Prostate gland (tissue), 2 donors: ENCODE measurements at regions not wholly inside any gene's neighbourhood (a gene's known extent, or its start where the extent isn't known, plus 50 kb on each side); places are given as distances from the start of the nearest gene placed in this dataset.

Experiments used
- POLR2A ChIP-seq: fragments of 450-650 bp; IDR thresholded peaks from one replicate; pipeline ENCODE4 v1.6.1; 2016; ENCODE audit warnings: antibody characterized with exemption, mild to moderate bottlenecking
- POLR2AphosphoS5 ChIP-seq: sonication (generic); formaldehyde crosslinking; IDR thresholded peaks from one replicate; pipeline ENCODE4 v1.6.1; 2017; ENCODE audit warnings: antibody characterized with exemption
- TF ChIP-seq, protein P1 (sequence below), 4 experiments: fragments of 200-600 bp in 2 of 4; fragments of 450-650 bp in 2 of 4; sonication (generic) in 2 of 4; IDR thresholded peaks; 1 replicate in 3 of 4; 2 replicates in 1 of 4; pipeline ENCODE4 v1.5.1; 2016 to 2019; ENCODE audit warnings: antibody characterized with exemption in 4 of 4, mild to moderate bottlenecking in 2 of 4, moderate library complexity in 2 of 4

DNA sequence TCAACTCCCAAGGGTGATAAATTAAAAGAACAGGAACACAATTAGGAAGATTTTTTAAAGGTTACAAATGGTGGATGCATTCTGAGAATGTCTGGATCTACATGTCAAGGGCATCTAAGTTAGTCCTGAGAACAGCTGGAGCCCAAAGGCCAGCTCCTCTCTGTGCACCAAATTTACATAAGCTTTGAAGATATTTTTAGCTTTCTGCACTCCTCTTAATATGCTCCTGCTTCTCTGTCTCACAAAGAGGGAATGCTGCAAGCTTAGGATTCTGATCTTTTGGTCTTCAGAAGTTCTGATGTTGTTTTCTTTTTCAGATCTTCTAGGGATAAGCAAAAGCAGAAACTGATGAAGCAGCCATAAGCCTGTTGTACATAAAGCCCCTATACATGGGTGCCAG lies 309.8 kb upstream of the NCAM1 start:
- TF ChIP-seq POLR2A, result no peak
- TF ChIP-seq, protein P1, sequence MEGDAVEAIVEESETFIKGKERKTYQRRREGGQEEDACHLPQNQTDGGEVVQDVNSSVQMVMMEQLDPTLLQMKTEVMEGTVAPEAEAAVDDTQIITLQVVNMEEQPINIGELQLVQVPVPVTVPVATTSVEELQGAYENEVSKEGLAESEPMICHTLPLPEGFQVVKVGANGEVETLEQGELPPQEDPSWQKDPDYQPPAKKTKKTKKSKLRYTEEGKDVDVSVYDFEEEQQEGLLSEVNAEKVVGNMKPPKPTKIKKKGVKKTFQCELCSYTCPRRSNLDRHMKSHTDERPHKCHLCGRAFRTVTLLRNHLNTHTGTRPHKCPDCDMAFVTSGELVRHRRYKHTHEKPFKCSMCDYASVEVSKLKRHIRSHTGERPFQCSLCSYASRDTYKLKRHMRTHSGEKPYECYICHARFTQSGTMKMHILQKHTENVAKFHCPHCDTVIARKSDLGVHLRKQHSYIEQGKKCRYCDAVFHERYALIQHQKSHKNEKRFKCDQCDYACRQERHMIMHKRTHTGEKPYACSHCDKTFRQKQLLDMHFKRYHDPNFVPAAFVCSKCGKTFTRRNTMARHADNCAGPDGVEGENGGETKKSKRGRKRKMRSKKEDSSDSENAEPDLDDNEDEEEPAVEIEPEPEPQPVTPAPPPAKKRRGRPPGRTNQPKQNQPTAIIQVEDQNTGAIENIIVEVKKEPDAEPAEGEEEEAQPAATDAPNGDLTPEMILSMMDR (IDR thresholded peaks at IDR 0.05), result no peak
- no peak for TF ChIP-seq POLR2AphosphoS5
